H9 (cell line): ENCODE measurements at regions not wholly inside any gene's neighbourhood (a gene's known extent, or its start where the extent isn't known, plus 50 kb on each side); places are given as distances from the start of the nearest gene placed in this dataset.
A peak's percentile ranks its signal among the peaks of the same experiment; 100 is the strongest.

ENCODE experiments used
- DNase-seq: peaks from one replicate; pipeline ENCODE4 v3.0.0-alpha.2; 2017
- H2AFZ ChIP-seq: one replicate; pipeline ENCODE4 v1.6.1; 2013; ENCODE audit warnings: mild to moderate bottlenecking, low read length, control low read depth, moderate library complexity
- H2AK5ac ChIP-seq: 2 replicates; pipeline ENCODE4 v1.6.1; 2013; ENCODE audit warnings: low read length, control low read depth, mixed read lengths; ENCODE audit not compliant: insufficient read length
- H2BK120ac ChIP-seq: one replicate; pipeline ENCODE4 v1.6.1; 2013; ENCODE audit warnings: low read depth, mild to moderate bottlenecking, low read length, control low read depth, inconsistent platforms; ENCODE audit not compliant: poor library complexity, severe bottlenecking
- H2BK12ac ChIP-seq: 2 replicates; pipeline ENCODE4 v1.6.1; 2013; ENCODE audit warnings: low read length, control low read depth, mixed read lengths, low read depth; ENCODE audit not compliant: insufficient read length
- H2BK15ac ChIP-seq: 2 replicates; pipeline ENCODE4 v1.6.1; 2013; ENCODE audit warnings: low read depth, low read length, control low read depth
- H2BK20ac ChIP-seq: one replicate; pipeline ENCODE4 v1.6.1; 2013; ENCODE audit warnings: low read depth, mild to moderate bottlenecking, low read length, control low read depth, inconsistent platforms; ENCODE audit not compliant: poor library complexity, severe bottlenecking
- H2BK5ac ChIP-seq: 2 replicates; pipeline ENCODE4 v1.6.1; 2013; ENCODE audit warnings: low read length, control low read depth, mixed read lengths; ENCODE audit not compliant: insufficient read length
- H3K14ac ChIP-seq: 2 replicates; pipeline ENCODE4 v1.6.1; 2013; ENCODE audit warnings: low read length, control low read depth; ENCODE audit not compliant: insufficient read depth
- H3K18ac ChIP-seq: 2 replicates; pipeline ENCODE4 v1.6.1; 2013; ENCODE audit warnings: low read depth, mild to moderate bottlenecking, mixed read lengths, low read length, control low read depth; ENCODE audit not compliant: insufficient read length
- H3K23ac ChIP-seq: 2 replicates; pipeline ENCODE4 v1.6.1; 2013; ENCODE audit warnings: low read length, control low read depth, mixed read lengths, low read depth; ENCODE audit not compliant: insufficient read length
- H3K23me2 ChIP-seq: 2 replicates; pipeline ENCODE4 v1.6.1; 2013; ENCODE audit warnings: low read depth, mild to moderate bottlenecking, mixed read lengths, low read length, control low read depth; ENCODE audit not compliant: insufficient read length, poor library complexity, severe bottlenecking
- H3K27ac ChIP-seq: 2 replicates; pipeline ENCODE4 v1.5.1; 2013; ENCODE audit warnings: low read length, control low read depth, mixed read lengths, low read depth; ENCODE audit not compliant: insufficient read length
- H3K27me3 ChIP-seq: 2 replicates; pipeline ENCODE4 v1.6.1; 2013; ENCODE audit warnings: low read length, control low read depth, inconsistent platforms; ENCODE audit not compliant: insufficient read depth
- H3K4ac ChIP-seq: 2 replicates; pipeline ENCODE4 v1.6.1; 2013; ENCODE audit warnings: low read depth, mild to moderate bottlenecking, control low read depth, inconsistent platforms, low read length, moderate library complexity
- H3K4me1 ChIP-seq: 2 replicates; pipeline ENCODE4 v1.6.1; 2013; ENCODE audit warnings: low read length, control low read depth, inconsistent platforms; ENCODE audit not compliant: insufficient read depth
- H3K4me2 ChIP-seq: 2 replicates; pipeline ENCODE4 v1.6.1; 2013; ENCODE audit warnings: low read length, control low read depth, mixed read lengths; ENCODE audit not compliant: insufficient read length, insufficient read depth
- H3K56ac ChIP-seq: 2 replicates; pipeline ENCODE4 v1.6.1; 2013; ENCODE audit warnings: low read depth, mild to moderate bottlenecking, mixed read lengths, low read length, control low read depth; ENCODE audit not compliant: insufficient read length
- H3K79me1 ChIP-seq: 2 replicates; pipeline ENCODE4 v1.6.1; 2013; ENCODE audit warnings: low read depth, mild to moderate bottlenecking, moderate library complexity, low read length, control low read depth, inconsistent platforms; ENCODE audit not compliant: insufficient read depth, poor library complexity, severe bottlenecking
- H3K79me2 ChIP-seq: 2 replicates; pipeline ENCODE4 v1.6.1; 2013; ENCODE audit warnings: low read length, control low read depth, inconsistent platforms; ENCODE audit not compliant: insufficient read depth
- H3K9ac ChIP-seq: 2 replicates; pipeline ENCODE4 v1.6.1; 2013; ENCODE audit warnings: low read length, control low read depth, mixed read lengths; ENCODE audit not compliant: insufficient read length; ENCODE audit errors: extremely low read depth
- H3K9me3 ChIP-seq: one replicate; pipeline ENCODE4 v1.6.1; 2013; ENCODE audit warnings: low read depth, low read length, inconsistent platforms; ENCODE audit not compliant: control insufficient read depth
- H3T11ph ChIP-seq: one replicate; pipeline ENCODE4 v1.6.1; 2013; ENCODE audit warnings: mild to moderate bottlenecking, low read length, control low read depth, inconsistent platforms
- H4K20me1 ChIP-seq: one replicate; pipeline ENCODE4 v1.6.1; 2013; ENCODE audit not compliant: control insufficient read depth, insufficient read length, insufficient read depth
- H4K5ac ChIP-seq: 2 replicates; pipeline ENCODE4 v1.6.1; 2013; ENCODE audit warnings: low read depth, mild to moderate bottlenecking, mixed read lengths, low read length, control low read depth; ENCODE audit not compliant: insufficient read length
- H4K8ac ChIP-seq: replicated peaks from 2 replicates; pipeline ENCODE4 v1.6.1; 2013; ENCODE audit warnings: low read length, control low read depth, mixed read lengths, low read depth; ENCODE audit not compliant: insufficient read length
- H4K91ac ChIP-seq: 2 replicates; pipeline ENCODE4 v1.6.1; 2013; ENCODE audit warnings: low read depth, mild to moderate bottlenecking, moderate library complexity, mixed read lengths, low read length, control low read depth; ENCODE audit not compliant: insufficient read length
- H3K27ac Mint-ChIP-seq, 3 experiments: 2 replicates in 2 of 3; 3 replicates in 1 of 3; pipeline ENCODE4 v1.8.0; 2020 to 2021; ENCODE audit warnings: mixed read lengths in 3 of 3, mild to moderate bottlenecking in 1 of 3, moderate library complexity in 1 of 3
- H3K27me3 Mint-ChIP-seq: 2 replicates; pipeline ENCODE4 v1.8.0; 2021; ENCODE audit warnings: low read depth, mild to moderate bottlenecking, moderate library complexity, mixed read lengths
- H3K36me3 Mint-ChIP-seq, 3 experiments: 2 replicates in 2 of 3; 3 replicates in 1 of 3; pipeline ENCODE4 v1.8.0; 2020 to 2021; ENCODE audit warnings: low read depth in 3 of 3, mixed read lengths in 3 of 3; ENCODE audit not compliant: insufficient read depth in 1 of 3
- H3K4me1 Mint-ChIP-seq, 2 experiments: 2 replicates each; pipeline ENCODE4 v1.8.0; 2020; ENCODE audit warnings: mixed read lengths in 2 of 2
- H3K4me3 Mint-ChIP-seq, 2 experiments: 2 replicates in 1 of 2; 3 replicates in 1 of 2; pipeline ENCODE4 v1.8.0; 2020 to 2021; ENCODE audit warnings: mild to moderate bottlenecking in 2 of 2, mixed read lengths in 2 of 2, moderate library complexity in 1 of 2
- H3K9me3 Mint-ChIP-seq, 2 experiments: 2 replicates in 1 of 2; 3 replicates in 1 of 2; pipeline ENCODE4 v1.8.0; 2020; ENCODE audit warnings: mild to moderate bottlenecking in 2 of 2, mixed read lengths in 2 of 2, moderate library complexity in 1 of 2
- WGBS: extraction: QIAGEN DNeasy Blood & Tissue Kit; methylation state at CpG from one replicate; pipeline ENCODE4 v1.1.7; 2013; ENCODE audit warnings: missing lambda C conversion rate, low lambda C conversion rate, mixed read lengths; ENCODE audit not compliant: insufficient read length; ENCODE audit errors: extremely low coverage; 5-methylcytosine and 5-hydroxymethylcytosine counted together
- TF ChIP-seq, protein P1 (sequence below): fragments of 200-600 bp; sonication (generic); conservative IDR thresholded peaks from 3 replicates; pipeline ENCODE4 v1.8.0; 2021; ENCODE audit warnings: antibody characterized with exemption, mild to moderate bottlenecking

- no peak overlapping the region for H2AK5ac ChIP-seq
- H3K4me1 ChIP-seq: no peaks in the 10 kb centered on the region
- no peak overlapping the region for H2BK15ac ChIP-seq
- TF ChIP-seq, protein P1, sequence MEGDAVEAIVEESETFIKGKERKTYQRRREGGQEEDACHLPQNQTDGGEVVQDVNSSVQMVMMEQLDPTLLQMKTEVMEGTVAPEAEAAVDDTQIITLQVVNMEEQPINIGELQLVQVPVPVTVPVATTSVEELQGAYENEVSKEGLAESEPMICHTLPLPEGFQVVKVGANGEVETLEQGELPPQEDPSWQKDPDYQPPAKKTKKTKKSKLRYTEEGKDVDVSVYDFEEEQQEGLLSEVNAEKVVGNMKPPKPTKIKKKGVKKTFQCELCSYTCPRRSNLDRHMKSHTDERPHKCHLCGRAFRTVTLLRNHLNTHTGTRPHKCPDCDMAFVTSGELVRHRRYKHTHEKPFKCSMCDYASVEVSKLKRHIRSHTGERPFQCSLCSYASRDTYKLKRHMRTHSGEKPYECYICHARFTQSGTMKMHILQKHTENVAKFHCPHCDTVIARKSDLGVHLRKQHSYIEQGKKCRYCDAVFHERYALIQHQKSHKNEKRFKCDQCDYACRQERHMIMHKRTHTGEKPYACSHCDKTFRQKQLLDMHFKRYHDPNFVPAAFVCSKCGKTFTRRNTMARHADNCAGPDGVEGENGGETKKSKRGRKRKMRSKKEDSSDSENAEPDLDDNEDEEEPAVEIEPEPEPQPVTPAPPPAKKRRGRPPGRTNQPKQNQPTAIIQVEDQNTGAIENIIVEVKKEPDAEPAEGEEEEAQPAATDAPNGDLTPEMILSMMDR: no peak
- no peak overlapping the region for H2AFZ ChIP-seq
- H3K27ac ChIP-seq: no peak overlapping the region
- H4K91ac ChIP-seq: no peak overlapping the region
- no peaks in the 10 kb centered on the region for H3K79me2 ChIP-seq
- H3K27ac Mint-ChIP-seq: peak overlapping the region in 2 of 3 experiments; percentile 50 to 71; a peak in 5 of 7 replicates
- no peak overlapping the region for H4K8ac ChIP-seq
- no peak overlapping the region for H3K9ac ChIP-seq
- no peak overlapping the region for H2BK12ac ChIP-seq
- H2BK5ac ChIP-seq: no peak overlapping the region
- no peaks in the 10 kb centered on the region for H3K27me3 ChIP-seq
- H3K79me1 ChIP-seq: no peaks in the 10 kb centered on the region
- H3K23me2 ChIP-seq: no peaks in the 10 kb centered on the region
- no peak for DNase-seq
- no peak overlapping the region for H3K23ac ChIP-seq
- H3K9me3 Mint-ChIP-seq: peaks cover 0 to 2% of the 10 kb centered on the region in 2 experiments; a peak in 1 of 5 replicates
- no peaks in the 10 kb centered on the region for H3K9me3 ChIP-seq
- no peak overlapping the region for H3K4me3 Mint-ChIP-seq
- no peak overlapping the region for H3K14ac ChIP-seq
- WGBS: no CpG with 5 or more reads among the region's 7 CpGs
- no peaks in the 10 kb centered on the region for H3K27me3 Mint-ChIP-seq
- no peak overlapping the region for H3K56ac ChIP-seq
- no peak overlapping the region for H2BK20ac ChIP-seq
- no peak overlapping the region for H3T11ph ChIP-seq
- no peaks in the 10 kb centered on the region for H4K20me1 ChIP-seq
- H3K18ac ChIP-seq: no peak overlapping the region
- no peak overlapping the region for H3K4me2 ChIP-seq
- no peak overlapping the region for H3K4ac ChIP-seq
- no peak overlapping the region for H4K5ac ChIP-seq
- H3K4me1 Mint-ChIP-seq: peaks cover 15 to 19% of the 10 kb centered on the region in 2 experiments
- peaks cover 30 to 50% (median 31%) of the 10 kb centered on the region in 3 experiments for H3K36me3 Mint-ChIP-seq
- no peak overlapping the region for H2BK120ac ChIP-seq
These were observed 2034.0 kb downstream of the OLFM4 start for GRCh38 chr13:55062662-55063061.
